DMS79 (cell line): ENCODE measurements at regions not wholly inside any gene's neighbourhood (a gene's known extent, or its start where the extent isn't known, plus 50 kb on each side); places are given as distances from the start of the nearest gene placed in this dataset.

Experiments
- DNase-seq: peaks from one replicate; lab custom pipeline; 2025; lab: John Stamatoyannopoulos, UW

GRCh38 chr5:136529081-136529480 is 163.7 kb upstream of the TRPC7 start:
- DNase-seq: no peak

DNA sequence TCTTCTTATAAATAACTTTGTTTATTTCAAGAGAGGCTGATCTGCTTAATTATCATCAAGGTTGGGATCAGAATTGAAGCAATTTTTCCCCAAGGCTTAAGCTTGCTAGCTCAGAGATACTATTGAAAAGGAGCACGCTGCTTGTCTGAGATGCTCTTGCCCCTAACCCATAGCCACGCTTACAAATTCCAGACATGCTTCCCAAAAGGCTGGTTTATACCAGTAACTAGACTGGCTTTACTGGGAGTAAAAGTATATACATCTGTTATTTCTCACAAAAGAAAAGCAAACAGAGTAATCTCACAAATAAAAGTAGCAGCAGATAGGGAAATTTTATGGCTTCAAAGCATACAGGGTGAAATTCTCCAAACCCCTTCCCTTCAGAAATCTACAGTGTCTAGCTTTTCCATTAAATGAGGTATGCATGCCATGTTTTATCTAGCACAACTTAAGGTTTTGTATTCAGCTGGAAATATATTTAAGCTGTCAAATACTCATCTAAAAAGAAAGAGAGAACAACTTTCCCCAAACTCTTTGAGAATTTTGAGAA is 163.2 kb upstream of the TRPC7 start:
- no peak for DNase-seq

GRCh38 chr5:136527311-136527710 is 162.0 kb upstream of the TRPC7 start:
- no peak for DNase-seq

GRCh38 chr5:136526791-136527190 is 161.4 kb upstream of the TRPC7 start:
- DNase-seq: no peak

DNA sequence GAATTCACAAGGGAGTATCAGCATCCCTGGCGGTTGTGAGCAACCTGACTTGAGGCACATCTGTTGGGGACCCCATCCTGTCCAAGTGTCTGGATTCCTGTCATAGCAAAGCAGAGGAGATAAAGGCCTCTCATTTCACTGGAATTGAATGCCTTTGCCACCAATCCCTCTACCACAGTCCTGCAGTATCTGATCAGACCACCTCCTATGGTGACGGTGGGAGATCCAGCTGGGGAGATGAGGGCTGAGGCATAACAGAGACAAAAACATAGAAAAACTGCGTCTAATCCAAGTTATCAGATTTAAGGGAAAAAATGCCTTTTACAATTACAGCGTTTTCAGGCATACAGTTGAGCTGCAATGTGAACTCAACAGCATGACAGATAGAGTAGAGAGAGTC is 160.7 kb upstream of the TRPC7 start:
- DNase-seq: no peak

GRCh38 chr5:136525597-136525996 is 160.3 kb upstream of the TRPC7 start:
- no peak for DNase-seq

GRCh38 chr5:136522217-136522956 is 157.0 kb upstream of the TRPC7 start:
- DNase-seq: no peak

DNA sequence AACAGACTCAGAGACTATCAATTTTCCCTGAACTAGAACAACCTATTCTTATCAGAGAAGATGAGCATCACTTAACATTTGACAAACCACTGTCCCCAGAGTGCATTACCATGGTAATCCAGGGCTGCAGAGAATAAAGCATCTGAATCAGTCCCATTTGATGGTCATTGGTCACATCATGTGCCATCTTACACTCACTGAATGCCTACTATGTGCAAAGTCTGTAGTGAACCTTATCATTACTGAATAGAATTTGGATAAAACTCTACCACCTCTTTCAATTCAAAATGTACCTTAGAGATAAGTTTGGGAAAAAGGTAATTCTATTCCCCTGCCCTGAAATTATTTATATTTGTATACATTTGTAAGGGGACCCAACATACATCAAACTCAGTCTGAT is 156.4 kb upstream of the TRPC7 start:
- DNase-seq: no peak

- no peak for DNase-seq
Measured at GRCh38 chr5:136518814-136519213, 153.5 kb upstream of the TRPC7 start.

- DNase-seq: no peak
Measured at GRCh38 chr5:136518174-136518573, 152.8 kb upstream of the TRPC7 start.

DNA sequence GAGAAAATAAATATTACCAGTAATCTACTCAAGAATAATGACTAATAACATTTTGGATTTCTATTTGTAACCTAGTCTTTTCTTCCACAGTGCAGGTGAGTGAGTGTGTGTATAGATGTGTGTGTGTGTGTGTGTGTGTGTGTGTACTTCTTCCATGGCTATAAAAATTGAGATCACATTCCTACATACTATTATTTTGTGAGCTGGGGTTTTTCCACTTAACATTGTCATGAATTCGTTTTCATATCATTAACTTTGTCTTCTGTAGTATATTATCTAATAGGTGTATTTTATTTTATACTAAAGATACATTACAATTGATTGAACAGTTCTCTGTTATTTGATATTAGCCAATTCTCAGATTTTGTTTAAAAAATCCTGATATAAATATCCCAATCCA is 152.4 kb upstream of the TRPC7 start:
- DNase-seq: no peak

DNA sequence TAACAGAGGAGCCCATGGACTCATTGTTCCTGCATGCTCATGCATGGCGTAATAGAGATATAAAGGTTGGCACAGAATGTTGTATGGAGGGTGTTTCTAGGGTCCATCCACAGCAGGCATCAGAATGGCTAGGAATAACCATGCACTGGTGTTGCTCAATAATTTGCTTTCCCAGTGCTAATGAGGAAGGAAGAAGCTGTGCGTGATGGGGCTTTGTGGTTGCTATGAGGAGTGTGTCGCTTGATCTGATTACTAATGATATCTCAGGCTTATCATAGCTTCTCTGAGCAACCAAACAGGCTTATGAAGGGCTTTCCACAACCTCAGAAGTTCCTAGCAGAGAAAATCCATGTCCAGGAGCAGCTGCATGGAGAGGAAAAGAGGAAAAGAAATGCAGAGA is 151.3 kb upstream of the TRPC7 start:
- DNase-seq: no peak

GRCh38 chr5:136513430-136513829 is 148.1 kb upstream of the TRPC7 start:
- DNase-seq: no peak

GRCh38 chr5:136511046-136511445 is 145.7 kb upstream of the TRPC7 start:
- no peak for DNase-seq

GRCh38 chr5:136510481-136510880 is 145.1 kb upstream of the TRPC7 start:
- no peak for DNase-seq

- no peak for DNase-seq
Measured at GRCh38 chr5:136506131-136506530, 140.8 kb upstream of the TRPC7 start.

DNA sequence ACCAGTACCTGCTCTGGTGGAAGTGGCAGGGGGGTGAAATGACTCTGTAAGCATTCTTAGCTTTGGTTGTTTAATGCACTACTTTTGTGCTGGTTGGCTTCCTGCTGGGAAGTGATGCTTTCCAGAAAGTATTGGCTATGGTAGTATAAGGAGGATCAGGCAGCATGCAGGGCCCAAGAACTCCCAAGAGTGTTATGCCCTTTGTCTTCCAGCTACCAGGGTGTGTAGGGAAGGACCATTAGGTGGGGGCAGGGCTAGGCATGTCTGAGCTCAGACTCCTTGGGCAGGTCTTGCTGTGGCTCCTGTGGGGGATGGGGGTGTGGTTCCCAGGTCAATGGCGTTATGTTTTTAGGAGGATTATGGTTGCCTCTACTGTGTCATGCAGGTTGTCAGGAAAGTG is 135.8 kb upstream of the TRPC7 start:
- DNase-seq: no peak

DNA sequence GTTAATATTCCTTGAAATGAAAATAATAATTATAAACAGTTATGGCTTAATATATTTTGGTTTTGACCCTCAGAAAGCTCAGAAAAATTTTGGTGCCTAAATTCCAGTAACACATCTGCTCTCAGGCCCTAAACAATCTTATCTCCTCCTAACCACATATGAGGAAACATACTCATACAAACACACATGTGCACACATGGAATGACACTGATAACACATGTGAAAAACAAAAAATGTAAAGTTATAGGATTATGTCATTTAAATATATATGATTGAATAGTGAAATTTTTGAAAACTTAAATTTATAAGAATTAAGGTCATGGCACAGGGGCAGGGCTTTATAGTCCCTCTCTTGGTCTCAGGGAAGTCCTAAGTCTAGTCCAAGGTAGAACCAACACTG is 127.2 kb upstream of the TRPC7 start:
- DNase-seq: no peak

GRCh38 chr5:136491806-136492205 is 126.5 kb upstream of the TRPC7 start:
- no peak for DNase-seq

- no peak for DNase-seq
Measured at GRCh38 chr5:136484808-136485325, 119.5 kb upstream of the TRPC7 start.

DNA sequence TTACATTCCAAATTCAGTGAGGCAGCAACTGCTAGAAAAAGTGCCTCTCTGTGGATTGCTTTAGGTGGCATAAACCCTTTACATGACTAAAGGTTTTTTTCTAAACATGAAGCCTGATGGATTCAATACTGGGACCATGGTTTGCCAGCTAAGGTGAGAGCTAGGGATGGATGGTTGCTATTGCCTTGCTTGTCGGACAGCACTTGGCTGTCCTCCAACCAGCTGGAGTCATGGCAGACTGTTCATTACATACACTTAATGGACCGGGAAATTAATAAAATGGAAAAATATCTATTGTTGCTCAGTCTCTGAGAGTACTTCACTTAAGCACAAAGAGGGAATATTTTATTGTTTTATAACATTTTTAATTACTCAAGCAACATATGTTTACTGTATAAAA is 116.9 kb upstream of the TRPC7 start:
- peak; percentile 67 for DNase-seq

GRCh38 chr5:136474466-136474865 is 109.1 kb upstream of the TRPC7 start:
- DNase-seq: no peak

GRCh38 chr5:136467632-136468031 is 102.3 kb upstream of the TRPC7 start:
- DNase-seq: no peak

DNA sequence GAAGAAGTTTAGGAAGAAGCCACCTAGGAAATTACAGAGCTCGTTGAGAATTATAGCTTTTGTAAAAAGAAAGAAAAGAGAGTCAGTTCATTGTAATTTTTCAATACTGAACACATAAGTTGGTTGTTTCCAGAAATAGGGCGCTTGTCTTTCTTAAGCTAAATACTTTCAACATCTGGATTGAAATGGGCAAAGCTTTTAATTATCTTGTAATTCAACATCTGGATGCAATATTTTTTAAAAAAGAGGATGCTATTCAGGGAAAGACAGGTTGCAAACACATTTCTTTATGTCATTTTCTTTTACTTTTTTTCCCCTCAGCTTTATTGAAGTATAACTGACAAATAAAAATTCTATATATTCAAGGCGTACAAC is 100.7 kb upstream of the TRPC7 start:
- no peak for DNase-seq
